ENCODE measurements at regions not wholly inside any gene's neighbourhood (a gene's known extent, or its start where the extent isn't known, plus 50 kb on each side); places are given as distances from the start of the nearest gene placed in this dataset.

- Histone ChIP-seq H3K4me2 (ENCODE audit: low read depth, low read length, poor library complexity, severe bottlenecking) (no peak overlapping the region), H3K9ac (ENCODE audit: low read length) (no peak overlapping the region), H4K20me1 (ENCODE audit: insufficient read depth, low read depth, low read length) (no peaks in the 10 kb centered on the region)
These were observed 123.1 kb upstream of the ZBTB40 start for GRCh38 chr1:22328331-22329147.

DNA sequence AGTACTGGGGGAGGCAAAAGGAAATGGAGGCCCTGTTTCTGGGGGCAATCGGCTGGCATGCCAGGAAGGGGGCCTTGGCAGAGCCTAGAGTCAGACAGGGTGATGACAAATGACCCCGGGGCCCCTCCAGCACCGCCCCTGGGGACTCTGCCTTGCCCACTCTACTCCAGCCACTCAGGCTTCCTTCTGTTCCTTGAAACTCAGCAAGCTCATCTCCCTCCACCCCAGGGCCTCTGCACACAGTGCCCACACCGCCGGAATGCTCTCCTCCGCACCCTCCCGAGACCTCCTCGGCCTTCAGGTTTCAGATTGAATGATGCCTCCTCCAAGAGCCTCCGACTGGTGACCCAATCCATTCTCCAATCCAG is 122.5 kb upstream of the ZBTB40 start:
- Histone ChIP-seq H3K9ac (ENCODE audit: low read length) (no peak overlapping the region), H4K20me1 (ENCODE audit: insufficient read depth, low read depth, low read length) (no peaks in the 10 kb centered on the region)

More at GRCh38 chr1:22328331-22329147, 123.1 kb upstream of the ZBTB40 start:
- Histone ChIP-seq H3K9me2 (replicated peaks; ENCODE audit: insufficient read depth, low read length) (no peaks in the 10 kb centered on the region), H3K79me2 (ENCODE audit: low read length) (no peaks in the 10 kb centered on the region), H3K4me3 (ENCODE audit: low read length) (no peak overlapping the region), H2AFZ (ENCODE audit: low read length) (no peak overlapping the region), H3K27me3 (ENCODE audit: low read length) (no peaks in the 10 kb centered on the region), H3K9me3 (ENCODE audit: low read length) (no peaks in the 10 kb centered on the region), H3K36me3 (ENCODE audit: insufficient read depth, low read length) (no peaks in the 10 kb centered on the region), H3K4me1 (ENCODE audit: low read length) (no peaks in the 10 kb centered on the region), H3K27ac (ENCODE audit: low read length) (no peak overlapping the region)
- no peak for DNase-seq

DNA sequence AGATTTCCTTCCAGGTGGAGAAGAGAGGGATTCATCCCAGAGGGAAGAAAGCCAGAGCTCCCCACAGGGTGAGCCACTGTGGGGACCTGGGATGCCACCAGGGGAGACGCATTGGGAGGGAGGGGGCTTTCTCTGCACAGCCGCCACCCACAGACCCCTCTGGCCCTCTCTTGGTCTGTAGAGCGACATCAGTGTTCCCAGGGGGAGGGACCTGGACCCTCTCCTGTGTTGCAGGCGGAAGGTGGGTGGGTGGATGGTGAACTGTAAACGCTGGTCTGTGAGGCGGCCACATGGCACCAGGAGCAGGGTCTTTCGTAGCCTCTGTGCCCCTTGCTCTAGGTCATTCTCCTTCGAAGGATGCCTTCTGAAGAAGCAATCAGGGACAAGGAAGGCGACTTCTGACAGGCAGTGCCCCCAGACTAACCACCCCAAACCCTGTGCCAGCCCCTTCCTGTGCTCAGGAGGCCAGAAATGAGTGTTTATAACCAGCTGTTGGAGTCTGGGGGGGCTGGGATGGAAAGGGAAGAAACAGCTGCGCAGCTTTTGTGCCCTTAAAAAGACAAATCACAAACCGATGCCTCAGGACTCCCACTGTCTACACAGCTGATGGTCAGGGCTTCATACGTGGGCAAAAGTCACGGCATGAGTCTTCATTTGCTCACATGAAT is 121.4 kb upstream of the ZBTB40 start:
- no peaks in the 10 kb centered on the region for H4K20me1 ChIP-seq (ENCODE audit: insufficient read depth, low read depth, low read length)
- H3K79me2 ChIP-seq (ENCODE audit: low read length) = no peaks in the 10 kb centered on the region
- no peaks in the 10 kb centered on the region for H3K4me1 ChIP-seq (ENCODE audit: low read length)
- H3K27me3 ChIP-seq (ENCODE audit: low read length) = no peaks in the 10 kb centered on the region
- no peaks in the 10 kb centered on the region for H3K9me3 ChIP-seq (ENCODE audit: low read length)
- no peaks in the 10 kb centered on the region for H3K9me2 ChIP-seq (replicated peaks; ENCODE audit: insufficient read depth, low read length)
- H3K27ac ChIP-seq (ENCODE audit: low read length) = no peak overlapping the region
- DNase-seq = no peak
- no peak overlapping the region for H3K4me3 ChIP-seq (ENCODE audit: low read length)
- H3K36me3 ChIP-seq (ENCODE audit: insufficient read depth, low read length) = no peaks in the 10 kb centered on the region
- no peak overlapping the region for H3K9ac ChIP-seq (ENCODE audit: low read length)
- no peak overlapping the region for H2AFZ ChIP-seq (ENCODE audit: low read length)
- no peak overlapping the region for H3K4me2 ChIP-seq (ENCODE audit: low read depth, low read length, poor library complexity, severe bottlenecking)

More for the DNA sequence above, 122.5 kb upstream of the ZBTB40 start:
- no peaks in the 10 kb centered on the region for H3K9me3 ChIP-seq (ENCODE audit: low read length)
- H3K9me2 ChIP-seq (replicated peaks; ENCODE audit: insufficient read depth, low read length) = no peaks in the 10 kb centered on the region
- no peaks in the 10 kb centered on the region for H3K79me2 ChIP-seq (ENCODE audit: low read length)
- DNase-seq = no peak
- no peak overlapping the region for H3K4me2 ChIP-seq (ENCODE audit: low read depth, low read length, poor library complexity, severe bottlenecking)
- H3K27me3 ChIP-seq (ENCODE audit: low read length) = no peaks in the 10 kb centered on the region
- no peaks in the 10 kb centered on the region for H3K36me3 ChIP-seq (ENCODE audit: insufficient read depth, low read length)
- H2AFZ ChIP-seq (ENCODE audit: low read length) = no peak overlapping the region
- no peaks in the 10 kb centered on the region for H3K4me1 ChIP-seq (ENCODE audit: low read length)
- H3K4me3 ChIP-seq (ENCODE audit: low read length) = no peak overlapping the region
- H3K27ac ChIP-seq (ENCODE audit: low read length) = no peak overlapping the region

DNA sequence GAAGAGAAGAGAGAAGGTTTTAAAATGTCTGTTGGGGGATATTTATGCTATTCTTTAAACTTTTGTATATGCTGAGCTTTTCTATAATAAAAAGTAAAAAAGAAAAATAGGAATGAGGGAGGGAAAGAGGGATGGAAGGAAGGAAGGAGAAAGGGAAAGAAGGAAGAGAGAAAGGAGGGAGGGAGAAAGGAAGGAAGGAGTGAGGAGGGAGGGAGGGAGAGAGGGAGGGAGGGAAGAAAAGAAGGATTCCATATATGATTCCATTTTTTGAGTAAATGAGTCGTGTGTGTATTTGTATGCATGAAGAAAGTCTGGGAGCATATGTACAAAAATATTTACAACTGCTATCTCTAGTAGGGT is 120.9 kb upstream of the ZBTB40 start:
- H3K4me1 ChIP-seq (ENCODE audit: low read length) = no peaks in the 10 kb centered on the region
- no peak overlapping the region for H2AFZ ChIP-seq (ENCODE audit: low read length)
- no peak overlapping the region for H3K4me2 ChIP-seq (ENCODE audit: low read depth, low read length, poor library complexity, severe bottlenecking)
- DNase-seq = no peak
- no peaks in the 10 kb centered on the region for H3K9me2 ChIP-seq (replicated peaks; ENCODE audit: insufficient read depth, low read length)
- no peaks in the 10 kb centered on the region for H3K36me3 ChIP-seq (ENCODE audit: insufficient read depth, low read length)
- no peaks in the 10 kb centered on the region for H3K9me3 ChIP-seq (ENCODE audit: low read length)
- H3K4me3 ChIP-seq (ENCODE audit: low read length) = no peak overlapping the region
- H3K27me3 ChIP-seq (ENCODE audit: low read length) = no peaks in the 10 kb centered on the region
- H3K27ac ChIP-seq (ENCODE audit: low read length) = no peak overlapping the region
- no peak overlapping the region for H3K9ac ChIP-seq (ENCODE audit: low read length)
- H4K20me1 ChIP-seq (ENCODE audit: insufficient read depth, low read depth, low read length) = no peaks in the 10 kb centered on the region
- no peaks in the 10 kb centered on the region for H3K79me2 ChIP-seq (ENCODE audit: low read length)

- Histone ChIP-seq H3K79me2 (ENCODE audit: low read length) (no peaks in the 10 kb centered on the region), H3K4me3 (ENCODE audit: low read length) (no peak overlapping the region), H3K9me3 (ENCODE audit: low read length) (no peaks in the 10 kb centered on the region), H3K4me1 (ENCODE audit: low read length) (no peaks in the 10 kb centered on the region), H3K27ac (ENCODE audit: low read length) (no peak overlapping the region), H3K9me2 (replicated peaks; ENCODE audit: insufficient read depth, low read length) (no peaks in the 10 kb centered on the region), H3K9ac (ENCODE audit: low read length) (no peak overlapping the region), H3K27me3 (ENCODE audit: low read length) (no peaks in the 10 kb centered on the region), H4K20me1 (ENCODE audit: insufficient read depth, low read depth, low read length) (no peaks in the 10 kb centered on the region), H3K36me3 (ENCODE audit: insufficient read depth, low read length) (no peaks in the 10 kb centered on the region), H2AFZ (ENCODE audit: low read length) (no peak overlapping the region), H3K4me2 (ENCODE audit: low read depth, low read length, poor library complexity, severe bottlenecking) (no peak overlapping the region)
- no peak for DNase-seq
These were observed 119.8 kb upstream of the ZBTB40 start for GRCh38 chr1:22331618-22332423.

- H3K4me3 ChIP-seq (ENCODE audit: low read length) = no peak overlapping the region
- no peaks in the 10 kb centered on the region for H4K20me1 ChIP-seq (ENCODE audit: insufficient read depth, low read depth, low read length)
- no peaks in the 10 kb centered on the region for H3K36me3 ChIP-seq (ENCODE audit: insufficient read depth, low read length)
- no peak overlapping the region for H3K4me2 ChIP-seq (ENCODE audit: low read depth, low read length, poor library complexity, severe bottlenecking)
- no peak overlapping the region for H3K27ac ChIP-seq (ENCODE audit: low read length)
- H3K9me3 ChIP-seq (ENCODE audit: low read length) = no peaks in the 10 kb centered on the region
- H3K4me1 ChIP-seq (ENCODE audit: low read length) = no peaks in the 10 kb centered on the region
- H3K79me2 ChIP-seq (ENCODE audit: low read length) = no peaks in the 10 kb centered on the region
- DNase-seq = no peak
- H2AFZ ChIP-seq (ENCODE audit: low read length) = no peak overlapping the region
- no peak overlapping the region for H3K9ac ChIP-seq (ENCODE audit: low read length)
- H3K9me2 ChIP-seq (replicated peaks; ENCODE audit: insufficient read depth, low read length) = no peaks in the 10 kb centered on the region
- no peaks in the 10 kb centered on the region for H3K27me3 ChIP-seq (ENCODE audit: low read length)
These were observed 119.3 kb upstream of the ZBTB40 start for GRCh38 chr1:22332424-22332717.

DNA sequence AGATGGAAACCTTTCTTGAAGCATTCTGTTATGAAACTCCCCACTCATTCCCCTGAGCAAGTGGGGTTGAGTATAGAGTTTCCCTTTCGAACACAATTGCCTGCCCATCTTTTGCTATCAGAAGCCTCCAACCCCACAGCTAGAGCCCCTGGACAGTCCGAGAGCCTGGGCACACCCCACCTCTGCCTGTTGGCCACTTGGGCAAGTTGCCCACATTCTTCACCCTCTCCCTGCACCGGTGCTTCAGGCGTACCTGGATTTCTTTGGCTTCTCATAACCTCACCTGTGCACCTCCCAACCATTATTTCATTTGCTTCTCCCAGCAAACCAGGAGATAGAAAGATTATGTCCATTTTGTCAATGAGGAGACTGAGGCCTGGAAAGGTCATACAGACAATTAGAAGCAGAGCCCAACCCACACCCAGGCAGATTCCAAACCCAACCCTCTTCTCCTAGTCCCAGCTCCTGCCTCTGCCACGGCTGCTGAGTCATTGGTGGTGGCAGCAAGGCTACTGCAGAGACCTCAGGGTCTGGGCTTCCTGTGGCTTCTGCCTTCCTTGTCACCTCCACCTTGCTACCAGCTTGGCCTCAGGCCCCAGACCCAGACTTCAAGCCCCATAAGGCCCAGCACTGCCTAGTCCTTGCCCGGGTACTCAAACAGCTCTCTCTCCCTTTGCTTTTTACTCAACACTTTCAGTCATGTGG is 118.7 kb upstream of the ZBTB40 start:
- Histone ChIP-seq H3K4me1 (ENCODE audit: low read length) (no peaks in the 10 kb centered on the region), H3K4me3 (ENCODE audit: low read length) (no peak overlapping the region), H4K20me1 (ENCODE audit: insufficient read depth, low read depth, low read length) (no peaks in the 10 kb centered on the region), H3K36me3 (ENCODE audit: insufficient read depth, low read length) (no peaks in the 10 kb centered on the region), H3K9me2 (replicated peaks; ENCODE audit: insufficient read depth, low read length) (no peaks in the 10 kb centered on the region), H3K27ac (ENCODE audit: low read length) (no peak overlapping the region), H2AFZ (ENCODE audit: low read length) (no peak overlapping the region), H3K9me3 (ENCODE audit: low read length) (no peaks in the 10 kb centered on the region), H3K79me2 (ENCODE audit: low read length) (no peaks in the 10 kb centered on the region), H3K9ac (ENCODE audit: low read length) (no peak overlapping the region), H3K27me3 (ENCODE audit: low read length) (no peaks in the 10 kb centered on the region), H3K4me2 (ENCODE audit: low read depth, low read length, poor library complexity, severe bottlenecking) (no peak overlapping the region)
- DNase-seq = no peak
